K562 (cell line): ENCODE measurements at regions not wholly inside any gene's neighbourhood (a gene's known extent, or its start where the extent isn't known, plus 50 kb on each side); places are given as distances from the start of the nearest gene placed in this dataset.

Experiments
- ATAC-seq: fragments of 200-7000 bp; cut with Tn5 transposase; 3 replicates; pipeline ENCODE4 v1.9.1; 2020; ENCODE audit warnings: moderate library complexity
- BruUV-seq: library from RNA; stranded (reverse); fragments of 400-500 nt; replicated peaks from 2 replicates; lab custom pipeline; 2021; lab: Mats Ljungman, UMichigan
- CTCF ChIA-PET: fragments of 300-600 bp; formaldehyde crosslinking; extraction: SDS; loops from one replicate; lab custom pipeline; 2021; ENCODE audit warnings: low intra/inter-chr PET ratio; lab: Yijun Ruan, JAX
- POLR2A ChIA-PET: fragments of 300-600, 350-650 bp; sonication (Branson Sonifier 250); formaldehyde crosslinking; extraction: SDS; loops from one replicate; lab custom pipeline; 2021; ENCODE audit warnings: antibody characterized with exemption, inconsistent platforms; lab: Yijun Ruan, JAX
- DNase-seq, 4 experiments: peaks; one replicate each; pipeline versions ENCODE4 v3.0.0 to v3.0.0-alpha.2; 2011 to 2018; ENCODE audit warnings: low spot score in 3 of 4, mixed read lengths in 3 of 4; ENCODE audit errors: extremely low read depth in 1 of 4
- FAIRE-seq: peaks from 2 replicates; lab custom pipeline; 2011; peaks lifted over from hg19 to GRCh38; lab: Jason Lieb, UNC
- H2AFZ ChIP-seq: 2 replicates; pipeline ENCODE4 v1.6.0; 2011; ENCODE audit warnings: low read depth, low read length, control low read depth, inconsistent platforms
- H3K27ac ChIP-seq: fragments of 200-600 bp; 3 replicates; pipeline ENCODE4 v1.8.0; 2011; ENCODE audit warnings: low read depth, mild to moderate bottlenecking, control low read depth, inconsistent platforms, low read length, moderate library complexity, mixed read lengths; ENCODE audit errors: extremely low read depth
- H3K27me3 ChIP-seq, 2 experiments: fragments of 300-600 bp in 1 of 2; 2 replicates in 1 of 2; 3 replicates in 1 of 2; pipeline versions ENCODE4 v1.6.0 to v1.8.0; 2011; ENCODE audit warnings: inconsistent platforms in 2 of 2, low read length in 2 of 2, mild to moderate bottlenecking in 1 of 2, mixed read lengths in 1 of 2, moderate library complexity in 1 of 2; ENCODE audit not compliant: control insufficient read depth in 2 of 2, insufficient read depth in 2 of 2
- H3K36me3 ChIP-seq: fragments of 300-600 bp; 3 replicates; pipeline ENCODE4 v1.8.0; 2011; ENCODE audit warnings: mild to moderate bottlenecking, low read length, inconsistent platforms; ENCODE audit not compliant: control insufficient read depth, insufficient read depth
- H3K4me1 ChIP-seq, 2 experiments: fragments of 200-600 bp in 1 of 2; replicated peaks in 1 of 2; 2 replicates in 1 of 2; 3 replicates in 1 of 2; pipeline versions ENCODE4 v1.5.1 to v1.8.0; 2011; ENCODE audit warnings: inconsistent platforms in 2 of 2, low read length in 2 of 2, mild to moderate bottlenecking in 1 of 2, mixed read lengths in 1 of 2, moderate library complexity in 1 of 2; ENCODE audit not compliant: control insufficient read depth in 2 of 2, insufficient read depth in 2 of 2
- H3K4me2 ChIP-seq: 2 replicates; pipeline ENCODE4 v1.6.1; 2011; ENCODE audit warnings: low read length, control low read depth, inconsistent platforms, mixed read lengths; ENCODE audit not compliant: insufficient read depth
- H3K4me3 ChIP-seq: fragments of 200-600 bp; sonication (generic), shearing (Covaris generic); 2 replicates; pipeline ENCODE4 v1.5.1; 2016; ENCODE audit warnings: control low read depth, inconsistent platforms
- H3K79me2 ChIP-seq: fragments of 200-600 bp; 3 replicates; pipeline ENCODE4 v1.8.0; 2011; ENCODE audit warnings: low read length, inconsistent platforms; ENCODE audit not compliant: control insufficient read depth, insufficient read depth
- H3K9ac ChIP-seq, 2 experiments: 2 replicates each; pipeline versions ENCODE4 v1.6.0 to v1.6.1; 2011; ENCODE audit warnings: low read depth in 2 of 2, low read length in 2 of 2, control low read depth in 1 of 2, inconsistent platforms in 1 of 2, mild to moderate bottlenecking in 1 of 2, mixed read lengths in 1 of 2; ENCODE audit not compliant: insufficient read depth in 1 of 2
- H3K9me1 ChIP-seq: one replicate; pipeline ENCODE4 v1.6.0; 2011; ENCODE audit warnings: inconsistent platforms, mild to moderate bottlenecking, low read length, moderate library complexity; ENCODE audit not compliant: control insufficient read depth, insufficient read depth
- H3K9me3 ChIP-seq: replicated peaks from 2 replicates; pipeline ENCODE4 v1.5.1; 2011; ENCODE audit warnings: low read depth, low read length, inconsistent platforms; ENCODE audit not compliant: control insufficient read depth, insufficient read depth
- H4K20me1 ChIP-seq: replicated peaks from 2 replicates; pipeline ENCODE4 v1.6.1; 2011; ENCODE audit warnings: low read length, inconsistent platforms, mixed read lengths; ENCODE audit not compliant: control insufficient read depth, insufficient read depth
- EP400 ChIP-seq: fragments of 450-650 bp; IDR thresholded peaks from 2 replicates; pipeline ENCODE4 v1.6.1; 2017; ENCODE audit warnings: antibody characterized with exemption, mild to moderate bottlenecking, moderate library complexity
- NFE2 ChIP-seq: IDR thresholded peaks from 2 replicates; pipeline ENCODE4 v1.6.1; 2014; ENCODE audit warnings: antibody characterized with exemption, low read depth
- RFX1 ChIP-seq: fragments of 450-650 bp; IDR thresholded peaks from 2 replicates; pipeline ENCODE4 v1.6.1; 2016; ENCODE audit warnings: mild to moderate bottlenecking, moderate library complexity
- SOX6 ChIP-seq: fragments of 450-650 bp; IDR thresholded peaks from 2 replicates; pipeline ENCODE4 v1.6.1; 2014; ENCODE audit warnings: mild to moderate bottlenecking
- WGBS: fragments of 100-300 bp; shearing (Covaris generic); methylation state at CpG from one replicate; pipeline ENCODE4 v1.1.6; 2016; ENCODE audit warnings: low coverage, mixed read lengths; ENCODE audit not compliant: insufficient coverage; ENCODE audit errors: missing lambda C conversion rate; 5-methylcytosine and 5-hydroxymethylcytosine counted together
- in situ Hi-C: fragments of 300-500 bp; cut with MboI; formaldehyde crosslinking; loops from 4 replicates; pipeline ENCODE4 v1.15.0; 2018; ENCODE audit warnings: inconsistent platforms, mixed read lengths
- intact Hi-C: fragments of 100-400 bp; cut with micrococcal nuclease; formaldehyde crosslinking; loops from 2 replicates; pipeline ENCODE4 v1.14.2; 2022
- TF ChIP-seq, protein P1 (sequence below): fragments of 200-600 bp; sonication (generic); IDR thresholded peaks from one replicate; pipeline ENCODE4 v1.6.1; 2012; ENCODE audit warnings: mild to moderate bottlenecking, low read depth, low read length, inconsistent platforms

DNA sequence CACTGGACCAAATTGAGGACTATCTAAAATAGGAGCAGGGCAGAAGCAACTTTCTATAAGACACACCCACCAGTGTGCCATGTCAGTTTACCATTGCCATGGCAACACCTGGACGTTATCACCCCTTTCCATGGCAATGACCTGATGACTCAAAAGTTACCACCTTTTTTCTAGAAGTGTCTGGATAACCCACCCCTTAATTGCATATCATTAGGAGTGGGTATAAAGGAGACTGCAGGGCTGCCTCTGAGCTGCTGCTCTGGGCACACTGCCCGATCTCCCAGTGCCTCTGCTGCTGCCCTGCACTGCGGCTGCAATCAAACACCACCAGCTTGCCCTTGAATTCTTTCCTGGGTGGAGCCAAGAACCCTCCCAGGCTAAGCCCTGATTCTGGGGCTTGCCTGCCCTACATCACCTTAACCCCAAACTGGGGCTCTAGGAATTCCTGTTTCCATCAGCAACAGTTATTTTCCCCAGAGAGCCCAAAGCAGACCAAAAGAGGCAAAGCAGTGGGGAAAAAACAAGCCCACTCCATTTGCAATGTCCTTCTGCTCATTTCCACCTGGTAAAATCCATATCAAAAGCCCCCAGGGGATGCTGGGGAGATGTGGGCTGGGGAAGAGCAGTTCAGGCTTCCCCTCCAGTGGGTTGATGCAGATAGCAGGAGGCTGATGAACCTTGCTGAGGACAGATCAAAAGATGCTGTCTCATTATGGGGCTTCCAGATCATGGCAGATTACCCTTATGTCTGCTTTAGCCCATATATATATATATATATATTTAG lies 129.5 kb upstream of the NCOR2 start:
- no peaks in the 10 kb centered on the region for H3K9me1 ChIP-seq
- ATAC-seq: no peak
- in situ Hi-C loops: no loop called here
- POLR2A ChIA-PET: interaction anchor here (0.6 kb wide), 1 partner anchor 419 kb away, joined by 3 read pairs; no protein-coding TSS in a partner anchor
- CTCF ChIA-PET: no interaction called here
- no TSS peak for BruUV-seq
- H3K36me3 ChIP-seq: no peaks in the 10 kb centered on the region
- WGBS: 4% methylated on average over 3 of the region's 3 CpGs
- no peaks in the 10 kb centered on the region for H3K9me3 ChIP-seq
- no peak overlapping the region for H3K4me3 ChIP-seq
- peaks cover 5% of the 10 kb centered on the region; the same call in 1 of the 2 replicates for H4K20me1 ChIP-seq
- H3K4me1 ChIP-seq: peaks cover 0 to 3% of the 10 kb centered on the region in 2 experiments; a peak in 2 of 5 replicates
- no peak overlapping the region for H2AFZ ChIP-seq
- no peak overlapping the region for H3K27ac ChIP-seq
- no peak for DNase-seq
- peaks cover 47 to 87% of the 10 kb centered on the region in 2 experiments for H3K27me3 ChIP-seq
- intact Hi-C loops: no loop called here
- no peak overlapping the region for H3K9ac ChIP-seq
- TF ChIP-seq SOX6: no peak
- TF ChIP-seq EP400: no peak
- TF ChIP-seq RFX1: peak; percentile 73
- peak; percentile 23; the same call in 1 of the 2 replicates for TF ChIP-seq NFE2
- TF ChIP-seq, protein P1, sequence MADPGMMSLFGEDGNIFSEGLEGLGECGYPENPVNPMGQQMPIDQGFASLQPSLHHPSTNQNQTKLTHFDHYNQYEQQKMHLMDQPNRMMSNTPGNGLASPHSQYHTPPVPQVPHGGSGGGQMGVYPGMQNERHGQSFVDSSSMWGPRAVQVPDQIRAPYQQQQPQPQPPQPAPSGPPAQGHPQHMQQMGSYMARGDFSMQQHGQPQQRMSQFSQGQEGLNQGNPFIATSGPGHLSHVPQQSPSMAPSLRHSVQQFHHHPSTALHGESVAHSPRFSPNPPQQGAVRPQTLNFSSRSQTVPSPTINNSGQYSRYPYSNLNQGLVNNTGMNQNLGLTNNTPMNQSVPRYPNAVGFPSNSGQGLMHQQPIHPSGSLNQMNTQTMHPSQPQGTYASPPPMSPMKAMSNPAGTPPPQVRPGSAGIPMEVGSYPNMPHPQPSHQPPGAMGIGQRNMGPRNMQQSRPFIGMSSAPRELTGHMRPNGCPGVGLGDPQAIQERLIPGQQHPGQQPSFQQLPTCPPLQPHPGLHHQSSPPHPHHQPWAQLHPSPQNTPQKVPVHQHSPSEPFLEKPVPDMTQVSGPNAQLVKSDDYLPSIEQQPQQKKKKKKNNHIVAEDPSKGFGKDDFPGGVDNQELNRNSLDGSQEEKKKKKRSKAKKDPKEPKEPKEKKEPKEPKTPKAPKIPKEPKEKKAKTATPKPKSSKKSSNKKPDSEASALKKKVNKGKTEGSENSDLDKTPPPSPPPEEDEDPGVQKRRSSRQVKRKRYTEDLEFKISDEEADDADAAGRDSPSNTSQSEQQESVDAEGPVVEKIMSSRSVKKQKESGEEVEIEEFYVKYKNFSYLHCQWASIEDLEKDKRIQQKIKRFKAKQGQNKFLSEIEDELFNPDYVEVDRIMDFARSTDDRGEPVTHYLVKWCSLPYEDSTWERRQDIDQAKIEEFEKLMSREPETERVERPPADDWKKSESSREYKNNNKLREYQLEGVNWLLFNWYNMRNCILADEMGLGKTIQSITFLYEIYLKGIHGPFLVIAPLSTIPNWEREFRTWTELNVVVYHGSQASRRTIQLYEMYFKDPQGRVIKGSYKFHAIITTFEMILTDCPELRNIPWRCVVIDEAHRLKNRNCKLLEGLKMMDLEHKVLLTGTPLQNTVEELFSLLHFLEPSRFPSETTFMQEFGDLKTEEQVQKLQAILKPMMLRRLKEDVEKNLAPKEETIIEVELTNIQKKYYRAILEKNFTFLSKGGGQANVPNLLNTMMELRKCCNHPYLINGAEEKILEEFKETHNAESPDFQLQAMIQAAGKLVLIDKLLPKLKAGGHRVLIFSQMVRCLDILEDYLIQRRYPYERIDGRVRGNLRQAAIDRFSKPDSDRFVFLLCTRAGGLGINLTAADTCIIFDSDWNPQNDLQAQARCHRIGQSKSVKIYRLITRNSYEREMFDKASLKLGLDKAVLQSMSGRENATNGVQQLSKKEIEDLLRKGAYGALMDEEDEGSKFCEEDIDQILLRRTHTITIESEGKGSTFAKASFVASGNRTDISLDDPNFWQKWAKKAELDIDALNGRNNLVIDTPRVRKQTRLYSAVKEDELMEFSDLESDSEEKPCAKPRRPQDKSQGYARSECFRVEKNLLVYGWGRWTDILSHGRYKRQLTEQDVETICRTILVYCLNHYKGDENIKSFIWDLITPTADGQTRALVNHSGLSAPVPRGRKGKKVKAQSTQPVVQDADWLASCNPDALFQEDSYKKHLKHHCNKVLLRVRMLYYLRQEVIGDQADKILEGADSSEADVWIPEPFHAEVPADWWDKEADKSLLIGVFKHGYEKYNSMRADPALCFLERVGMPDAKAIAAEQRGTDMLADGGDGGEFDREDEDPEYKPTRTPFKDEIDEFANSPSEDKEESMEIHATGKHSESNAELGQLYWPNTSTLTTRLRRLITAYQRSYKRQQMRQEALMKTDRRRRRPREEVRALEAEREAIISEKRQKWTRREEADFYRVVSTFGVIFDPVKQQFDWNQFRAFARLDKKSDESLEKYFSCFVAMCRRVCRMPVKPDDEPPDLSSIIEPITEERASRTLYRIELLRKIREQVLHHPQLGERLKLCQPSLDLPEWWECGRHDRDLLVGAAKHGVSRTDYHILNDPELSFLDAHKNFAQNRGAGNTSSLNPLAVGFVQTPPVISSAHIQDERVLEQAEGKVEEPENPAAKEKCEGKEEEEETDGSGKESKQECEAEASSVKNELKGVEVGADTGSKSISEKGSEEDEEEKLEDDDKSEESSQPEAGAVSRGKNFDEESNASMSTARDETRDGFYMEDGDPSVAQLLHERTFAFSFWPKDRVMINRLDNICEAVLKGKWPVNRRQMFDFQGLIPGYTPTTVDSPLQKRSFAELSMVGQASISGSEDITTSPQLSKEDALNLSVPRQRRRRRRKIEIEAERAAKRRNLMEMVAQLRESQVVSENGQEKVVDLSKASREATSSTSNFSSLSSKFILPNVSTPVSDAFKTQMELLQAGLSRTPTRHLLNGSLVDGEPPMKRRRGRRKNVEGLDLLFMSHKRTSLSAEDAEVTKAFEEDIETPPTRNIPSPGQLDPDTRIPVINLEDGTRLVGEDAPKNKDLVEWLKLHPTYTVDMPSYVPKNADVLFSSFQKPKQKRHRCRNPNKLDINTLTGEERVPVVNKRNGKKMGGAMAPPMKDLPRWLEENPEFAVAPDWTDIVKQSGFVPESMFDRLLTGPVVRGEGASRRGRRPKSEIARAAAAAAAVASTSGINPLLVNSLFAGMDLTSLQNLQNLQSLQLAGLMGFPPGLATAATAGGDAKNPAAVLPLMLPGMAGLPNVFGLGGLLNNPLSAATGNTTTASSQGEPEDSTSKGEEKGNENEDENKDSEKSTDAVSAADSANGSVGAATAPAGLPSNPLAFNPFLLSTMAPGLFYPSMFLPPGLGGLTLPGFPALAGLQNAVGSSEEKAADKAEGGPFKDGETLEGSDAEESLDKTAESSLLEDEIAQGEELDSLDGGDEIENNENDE: no peak
- no peak for FAIRE-seq
- H3K79me2 ChIP-seq: no peaks in the 10 kb centered on the region
- no peak overlapping the region for H3K4me2 ChIP-seq
